PC-3 (cell line): ENCODE measurements at regions not wholly inside any gene's neighbourhood (a gene's known extent, or its start where the extent isn't known, plus 50 kb on each side); places are given as distances from the start of the nearest gene placed in this dataset.

Experiments
- ATAC-seq: fragments of 200-7000 bp; cut with Tn5 transposase; 2 replicates; pipeline ENCODE4 v1.9.1; 2020; ENCODE audit warnings: mild to moderate bottlenecking, moderate library complexity
- BruUV-seq: library from RNA; stranded (reverse); fragments of 400-500 nt; replicated peaks from 2 replicates; lab custom pipeline; 2021; lab: Mats Ljungman, UMichigan
- CTCF ChIA-PET: fragments of 300-600 bp; sonication (Branson Sonifier 250); formaldehyde crosslinking; loops from one replicate; lab custom pipeline; 2022; ENCODE audit warnings: antibody characterized with exemption; lab: Charles Lee
- POLR2A ChIA-PET: fragments of 300-600 bp; sonication (Branson Sonifier 250); formaldehyde crosslinking; loops from one replicate; lab custom pipeline; 2022; ENCODE audit warnings: antibody characterized with exemption; ENCODE audit not compliant: unreplicated experiment; lab: Charles Lee
- DNase-seq: peaks from one replicate; pipeline ENCODE4 v3.0.0-alpha.2; 2015
- H2AFZ ChIP-seq: fragments of 300-600 bp; sonication (generic); 2 replicates; pipeline ENCODE4 v1.6.0; 2016; ENCODE audit warnings: antibody characterized with exemption, low read length
- H3F3A ChIP-seq: fragments of 300-600 bp; sonication (generic); one replicate; pipeline ENCODE4 v1.6.0; 2017; ENCODE audit warnings: antibody characterized with exemption, low read length, control low read depth, mild to moderate bottlenecking; ENCODE audit not compliant: unreplicated experiment
- H3K27ac ChIP-seq: fragments of 300-600 bp; sonication (generic); 2 replicates; pipeline ENCODE4 v1.5.1; 2016; ENCODE audit warnings: mild to moderate bottlenecking, low read length
- H3K27me3 ChIP-seq: fragments of 300-600 bp; sonication (generic); 2 replicates; pipeline ENCODE4 v1.6.1; 2016; ENCODE audit warnings: low read length, mixed read lengths
- H3K36me3 ChIP-seq: fragments of 300-600 bp; sonication (generic); 2 replicates; pipeline ENCODE4 v1.6.1; 2016; ENCODE audit warnings: low read depth, mixed run types, low read length, mixed read lengths
- H3K4me1 ChIP-seq: fragments of 300-600 bp; sonication (generic); 2 replicates; pipeline ENCODE4 v1.5.1; 2016; ENCODE audit warnings: low read length; ENCODE audit not compliant: insufficient read depth
- H3K4me2 ChIP-seq: fragments of 300-600 bp; sonication (generic); 2 replicates; pipeline ENCODE4 v1.6.0; 2016; ENCODE audit warnings: low read length
- H3K4me3 ChIP-seq: fragments of 300-600 bp; sonication (generic); 2 replicates; pipeline ENCODE4 v1.5.1; 2016; ENCODE audit warnings: mild to moderate bottlenecking, low read length, mixed read lengths
- H3K79me2 ChIP-seq: fragments of 300-600 bp; sonication (generic); 2 replicates; pipeline ENCODE4 v1.6.1; 2017; ENCODE audit warnings: low read length, mixed read lengths
- H3K9ac ChIP-seq: fragments of 300-600 bp; sonication (generic); 2 replicates; pipeline ENCODE4 v1.6.0; 2016; ENCODE audit warnings: mild to moderate bottlenecking, low read length
- H3K9me2 ChIP-seq: fragments of 300-600 bp; sonication (generic); replicated peaks from 2 replicates; pipeline ENCODE4 v1.6.1; 2016; ENCODE audit warnings: mixed run types, low read length, mixed read lengths
- H3K9me3 ChIP-seq: fragments of 300-600 bp; sonication (generic); 2 replicates; pipeline ENCODE4 v1.6.1; 2016; ENCODE audit warnings: low read length, mixed read lengths
- H4K20me1 ChIP-seq: fragments of 300-600 bp; sonication (generic); 2 replicates; pipeline ENCODE4 v1.6.1; 2016; ENCODE audit warnings: low read length, mixed read lengths
- EZH2 ChIP-seq: fragments of 300-600 bp; sonication (generic); IDR thresholded peaks from one replicate; pipeline ENCODE4 v1.6.1; 2017; ENCODE audit warnings: antibody characterized with exemption, mild to moderate bottlenecking, low read length; ENCODE audit not compliant: unreplicated experiment
- EZH2phosphoT487 ChIP-seq: fragments of 300-600 bp; sonication (generic); IDR thresholded peaks from 2 replicates; pipeline ENCODE4 v1.6.1; 2018; ENCODE audit warnings: mild to moderate bottlenecking, antibody characterized with exemption, low read length, borderline replicate concordance
- intact Hi-C: fragments of 100-400 bp; cut with micrococcal nuclease; formaldehyde crosslinking; loops from 2 replicates; pipeline ENCODE4 v1.9.0; 2023
- TF ChIP-seq, protein P1 (sequence below): fragments of 300-600 bp; sonication (generic); conservative IDR thresholded peaks from 2 replicates; pipeline ENCODE4 v1.5.1; 2017; ENCODE audit warnings: antibody characterized with exemption, low read depth, mild to moderate bottlenecking, low read length

DNA sequence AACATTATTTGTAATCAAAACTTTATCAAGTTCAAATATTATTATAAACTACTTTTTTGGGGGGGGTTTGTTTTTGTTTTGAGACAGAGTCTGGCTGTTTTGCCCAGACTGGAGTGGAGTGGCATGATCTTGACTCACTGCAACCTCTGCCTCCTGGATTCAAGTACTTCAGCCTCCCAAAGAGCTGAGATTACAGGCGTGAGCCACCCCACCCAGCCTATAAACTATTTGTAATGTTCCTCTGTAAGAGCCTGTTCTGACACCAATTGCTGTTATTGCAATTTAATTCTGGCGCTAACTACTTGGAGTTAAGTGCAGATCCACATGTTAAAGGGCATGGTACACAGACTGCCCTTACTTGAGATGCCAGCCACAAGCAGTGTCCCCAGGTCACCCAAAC, 478.1 kb upstream of the NRP1 start:
- ChIA-PET CTCF (no interaction called here), POLR2A (no interaction called here)
- Histone ChIP-seq H3F3A (no peaks in the 10 kb centered on the region), H4K20me1 (no peaks in the 10 kb centered on the region), H3K4me1 (no peaks in the 10 kb centered on the region), H2AFZ (no peak overlapping the region), H3K27ac (no peak overlapping the region), H3K9me3 (no peaks in the 10 kb centered on the region), H3K4me3 (no peak overlapping the region), H3K9me2 (no peaks in the 10 kb centered on the region), H3K9ac (no peak overlapping the region), H3K36me3 (no peaks in the 10 kb centered on the region), H3K27me3 (no peaks in the 10 kb centered on the region), H3K4me2 (no peak overlapping the region), H3K79me2 (no peaks in the 10 kb centered on the region)
- ATAC-seq (no peak), DNase-seq (no peak)
- TF ChIP-seq EZH2phosphoT487 (no peak), EZH2 (no peak)
- TF ChIP-seq, protein P1, sequence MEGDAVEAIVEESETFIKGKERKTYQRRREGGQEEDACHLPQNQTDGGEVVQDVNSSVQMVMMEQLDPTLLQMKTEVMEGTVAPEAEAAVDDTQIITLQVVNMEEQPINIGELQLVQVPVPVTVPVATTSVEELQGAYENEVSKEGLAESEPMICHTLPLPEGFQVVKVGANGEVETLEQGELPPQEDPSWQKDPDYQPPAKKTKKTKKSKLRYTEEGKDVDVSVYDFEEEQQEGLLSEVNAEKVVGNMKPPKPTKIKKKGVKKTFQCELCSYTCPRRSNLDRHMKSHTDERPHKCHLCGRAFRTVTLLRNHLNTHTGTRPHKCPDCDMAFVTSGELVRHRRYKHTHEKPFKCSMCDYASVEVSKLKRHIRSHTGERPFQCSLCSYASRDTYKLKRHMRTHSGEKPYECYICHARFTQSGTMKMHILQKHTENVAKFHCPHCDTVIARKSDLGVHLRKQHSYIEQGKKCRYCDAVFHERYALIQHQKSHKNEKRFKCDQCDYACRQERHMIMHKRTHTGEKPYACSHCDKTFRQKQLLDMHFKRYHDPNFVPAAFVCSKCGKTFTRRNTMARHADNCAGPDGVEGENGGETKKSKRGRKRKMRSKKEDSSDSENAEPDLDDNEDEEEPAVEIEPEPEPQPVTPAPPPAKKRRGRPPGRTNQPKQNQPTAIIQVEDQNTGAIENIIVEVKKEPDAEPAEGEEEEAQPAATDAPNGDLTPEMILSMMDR, result no peak
- BruUV-seq, result no TSS peak
- intact Hi-C loops, result no loop called here

DNA sequence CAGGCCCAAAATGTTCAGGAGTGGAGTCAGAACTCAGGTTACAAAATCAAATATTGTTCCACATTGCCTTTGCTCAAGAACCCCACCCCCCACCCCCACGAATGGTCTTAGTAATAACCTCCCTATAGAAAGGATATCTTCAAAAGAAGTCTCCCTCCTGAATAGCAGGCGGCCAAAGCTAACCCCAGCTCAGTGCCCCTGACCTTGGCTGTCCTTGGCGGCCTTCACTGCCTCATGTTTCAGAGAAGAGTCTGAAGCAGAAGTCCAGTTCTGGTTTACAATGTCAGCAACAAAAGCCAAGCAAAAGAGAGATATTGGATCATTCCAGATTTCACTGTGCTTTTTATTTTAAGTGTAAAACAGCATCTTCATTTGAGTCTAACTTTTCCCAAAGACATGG, 476.5 kb upstream of the NRP1 start:
- Histone ChIP-seq H3F3A (no peaks in the 10 kb centered on the region), H4K20me1 (no peaks in the 10 kb centered on the region), H3K79me2 (no peaks in the 10 kb centered on the region), H3K9ac (no peak overlapping the region), H3K9me3 (no peaks in the 10 kb centered on the region), H3K4me1 (0 out of 2 replicates have a peak, but pooled peaks cover under 1% of the 10 kb centered on the region), H3K27me3 (no peaks in the 10 kb centered on the region), H3K36me3 (no peaks in the 10 kb centered on the region), H3K4me2 (no peak overlapping the region), H3K27ac (no peak overlapping the region), H2AFZ (no peak overlapping the region), H3K9me2 (no peaks in the 10 kb centered on the region), H3K4me3 (no peak overlapping the region)
- DNase-seq, result no peak
- CTCF ChIA-PET, result no interaction called here
- intact Hi-C loops, result no loop called here
- TF ChIP-seq EZH2 (no peak), EZH2phosphoT487 (no peak)
- TF ChIP-seq, protein P1, result no peak
- ATAC-seq, result no peak
- BruUV-seq, result no TSS peak
- POLR2A ChIA-PET, result interaction anchor here (0.7 kb wide), 1 partner anchor 331 kb away, joined by 3 read pairs; no protein-coding TSS in a partner anchor

- Histone ChIP-seq H3K27me3 (no peaks in the 10 kb centered on the region), H3K9me3 (no peaks in the 10 kb centered on the region), H3F3A (no peaks in the 10 kb centered on the region), H3K9me2 (no peaks in the 10 kb centered on the region), H4K20me1 (no peaks in the 10 kb centered on the region), H3K9ac (no peak overlapping the region), H3K4me3 (no peak overlapping the region), H3K36me3 (no peaks in the 10 kb centered on the region), H2AFZ (no peak overlapping the region), H3K79me2 (no peaks in the 10 kb centered on the region), H3K4me2 (no peak overlapping the region), H3K27ac (no peak overlapping the region), H3K4me1 (0 out of 2 replicates have a peak, but pooled peaks cover 5% of the 10 kb centered on the region)
- ChIA-PET CTCF (no interaction called here), POLR2A (interaction anchor here (0.6 kb wide), 1 partner anchor 673 kb away, joined by 7 read pairs; no protein-coding TSS in a partner anchor)
- no peak for DNase-seq
- intact Hi-C loops, result no loop called here
- ATAC-seq, result no peak
- BruUV-seq, result no TSS peak
- TF ChIP-seq, protein P1, result no peak
- TF ChIP-seq EZH2, result no peak
- TF ChIP-seq EZH2phosphoT487, result no peak
Measured at GRCh38 chr10:33809732-33810131, 475.3 kb upstream of the NRP1 start.
